HS-5 (cell line): ENCODE measurements at regions not wholly inside any gene's neighbourhood (a gene's known extent, or its start where the extent isn't known, plus 50 kb on each side); places are given as distances from the start of the nearest gene placed in this dataset.
"Not testable (repeated sequence)": the region's sequence is repeated elsewhere in the genome, so short reads cannot be mapped to it uniquely, and the experiment has no call there.

Experiments
- DNase-seq: peaks from one replicate; pipeline ENCODE4 v3.0.0-alpha.2; 2012; ENCODE audit warnings: low read depth

- DNase-seq = no peak
Measured at GRCh38 chr3:194019398-194020165, 116.4 kb upstream of the HES1 start.

- no peak for DNase-seq
Measured at GRCh38 chr3:194022052-194022451, 113.9 kb upstream of the HES1 start.

GRCh38 chr3:194022816-194023215 is 113.1 kb upstream of the HES1 start:
- no peak for DNase-seq

GRCh38 chr3:194023501-194024280 is 112.3 kb upstream of the HES1 start:
- DNase-seq = no peak

GRCh38 chr3:194025119-194025518 is 110.8 kb upstream of the HES1 start:
- DNase-seq = no peak

- no peak for DNase-seq
Measured at GRCh38 chr3:194025951-194026350, 110.0 kb upstream of the HES1 start.

GRCh38 chr3:194028434-194029004 is 107.4 kb upstream of the HES1 start:
- no peak for DNase-seq

GRCh38 chr3:194029846-194030245 is 106.1 kb upstream of the HES1 start:
- DNase-seq = no peak

- DNase-seq = no peak
Measured at GRCh38 chr3:194030372-194030771, 105.6 kb upstream of the HES1 start.

GRCh38 chr3:194031349-194031748 is 104.6 kb upstream of the HES1 start:
- no peak for DNase-seq

- no peak for DNase-seq
Measured at GRCh38 chr3:194031867-194032635, 103.9 kb upstream of the HES1 start.

- no peak for DNase-seq
Measured at GRCh38 chr3:194032828-194033435, 103.0 kb upstream of the HES1 start.

GRCh38 chr3:194034346-194035336 is 101.3 kb upstream of the HES1 start:
- DNase-seq = no peak

GRCh38 chr3:194035406-194036138 is 100.4 kb upstream of the HES1 start:
- no peak for DNase-seq

- DNase-seq = no peak
Measured at GRCh38 chr3:194036842-194037241, 99.1 kb upstream of the HES1 start.

GRCh38 chr3:194038346-194038745 is 97.6 kb upstream of the HES1 start:
- not testable (repeated sequence) for DNase-seq

- DNase-seq = no peak
Measured at GRCh38 chr3:194038960-194039359, 97.0 kb upstream of the HES1 start.

- no peak for DNase-seq
Measured at GRCh38 chr3:194040516-194041273, 95.3 kb upstream of the HES1 start.

GRCh38 chr3:194042927-194043326 is 93.0 kb upstream of the HES1 start:
- peak; percentile 74 for DNase-seq
